Liver (tissue), 8 donors: ENCODE measurements at regions not wholly inside any gene's neighbourhood (a gene's known extent, or its start where the extent isn't known, plus 50 kb on each side); places are given as distances from the start of the nearest gene placed in this dataset.

Source experiments
- DNase-seq: peaks from one replicate; pipeline ENCODE4 v3.0.0-alpha.2; 2017; ENCODE audit warnings: low spot score
- H3K27ac ChIP-seq, 2 donors: one replicate each; pipeline ENCODE4 v1.7.0; 2013; ENCODE audit warnings: inconsistent platforms in 2 of 2, low read length in 2 of 2, control low read depth in 1 of 2, low read depth in 1 of 2, mild to moderate bottlenecking in 1 of 2
- H3K27me3 ChIP-seq, 4 donors: one replicate each; pipeline versions ENCODE4 v1.6.1 to v1.7.0; 2013; ENCODE audit warnings: low read length in 3 of 4, inconsistent platforms in 1 of 4, mild to moderate bottlenecking in 1 of 4, moderate library complexity in 1 of 4; ENCODE audit not compliant: control insufficient read depth in 4 of 4, insufficient read depth in 4 of 4
- H3K36me3 ChIP-seq, 4 donors: one replicate each; pipeline versions ENCODE4 v1.6.1 to v1.7.0; 2013; ENCODE audit warnings: low read length in 3 of 4, mild to moderate bottlenecking in 3 of 4, low read depth in 1 of 4, moderate library complexity in 1 of 4; ENCODE audit not compliant: control insufficient read depth in 4 of 4, insufficient read depth in 3 of 4
- H3K4me1 ChIP-seq, 4 donors: one replicate each; pipeline versions ENCODE4 v1.6.1 to v1.7.0; 2013; ENCODE audit warnings: low read length in 3 of 4, mild to moderate bottlenecking in 3 of 4, moderate library complexity in 1 of 4; ENCODE audit not compliant: control insufficient read depth in 4 of 4, insufficient read depth in 4 of 4
- H3K4me3 ChIP-seq, 3 donors: one replicate each; pipeline versions ENCODE4 v1.6.1 to v1.7.0; 2013; ENCODE audit warnings: low read length in 3 of 3, control low read depth in 1 of 3, low read depth in 1 of 3, mild to moderate bottlenecking in 1 of 3
- H3K9ac ChIP-seq, 2 donors: one replicate each; pipeline ENCODE4 v1.7.0; 2013; ENCODE audit warnings: low read length in 2 of 2, mild to moderate bottlenecking in 2 of 2, moderate library complexity in 2 of 2, control low read depth in 1 of 2, low read depth in 1 of 2
- H3K9me3 ChIP-seq, 4 donors: one replicate each; pipeline versions ENCODE4 v1.6.1 to v1.7.0; 2013; ENCODE audit warnings: low read length in 3 of 4; ENCODE audit not compliant: control insufficient read depth in 4 of 4
- ATF3 ChIP-seq: IDR thresholded peaks from 2 replicates; pipeline ENCODE4 v1.6.1; 2016; ENCODE audit warnings: antibody characterized with exemption
- CTCF ChIP-seq: fragments of 150-350 bp; IDR thresholded peaks from 2 replicates; pipeline ENCODE4 v1.5.1; 2017; ENCODE audit warnings: improper control_type of control experiment, low read depth, low read length; ENCODE audit not compliant: missing input control
- EGR1 ChIP-seq, 2 donors: IDR thresholded peaks; 2 replicates each; pipeline ENCODE4 v1.6.1; 2016 to 2018; ENCODE audit warnings: antibody characterized with exemption in 2 of 2, low read depth in 2 of 2
- FOXA1 ChIP-seq: IDR thresholded peaks from 2 replicates; pipeline ENCODE4 v1.6.1; 2016; ENCODE audit warnings: antibody characterized with exemption
- FOXA2 ChIP-seq: IDR thresholded peaks from 2 replicates; pipeline ENCODE4 v1.6.1; 2016; ENCODE audit warnings: antibody characterized with exemption
- HNF4A ChIP-seq, 2 donors: conservative IDR thresholded peaks; 2 replicates each; pipeline ENCODE4 v1.6.1; 2016; ENCODE audit warnings: antibody characterized with exemption in 2 of 2, mild to moderate bottlenecking in 2 of 2
- HNF4G ChIP-seq: IDR thresholded peaks from 2 replicates; pipeline ENCODE4 v1.6.1; 2016; ENCODE audit warnings: antibody characterized with exemption
- JUND ChIP-seq, 2 donors: IDR thresholded peaks; 2 replicates each; pipeline ENCODE4 v1.6.1; 2016; ENCODE audit warnings: antibody characterized with exemption in 2 of 2
- MAX ChIP-seq: IDR thresholded peaks from 2 replicates; pipeline ENCODE4 v1.6.1; 2016; ENCODE audit warnings: antibody characterized with exemption
- NR2F2 ChIP-seq: IDR thresholded peaks from 2 replicates; pipeline ENCODE4 v1.6.1; 2016; ENCODE audit warnings: antibody characterized with exemption
- RAD21 ChIP-seq, 2 donors: IDR thresholded peaks; 2 replicates each; pipeline ENCODE4 v1.6.1; 2016; ENCODE audit warnings: antibody characterized with exemption in 2 of 2, mild to moderate bottlenecking in 2 of 2
- REST ChIP-seq: IDR thresholded peaks from 2 replicates; pipeline ENCODE4 v1.6.1; 2016; ENCODE audit warnings: antibody characterized with exemption, mild to moderate bottlenecking
- RXRA ChIP-seq, 2 donors: IDR thresholded peaks; 2 replicates each; pipeline ENCODE4 v1.6.1; 2017 to 2018; ENCODE audit warnings: antibody characterized with exemption in 2 of 2, mild to moderate bottlenecking in 1 of 2
- SP1 ChIP-seq: IDR thresholded peaks from 2 replicates; pipeline ENCODE4 v1.6.1; 2018; ENCODE audit warnings: antibody characterized with exemption, mild to moderate bottlenecking
- TAF1 ChIP-seq: conservative IDR thresholded peaks from 2 replicates; pipeline ENCODE4 v1.6.1; 2016; ENCODE audit warnings: antibody characterized with exemption, mild to moderate bottlenecking
- YY1 ChIP-seq: IDR thresholded peaks from 2 replicates; pipeline ENCODE4 v1.6.1; 2016; ENCODE audit warnings: antibody characterized with exemption, mild to moderate bottlenecking
- ZBTB33 ChIP-seq: IDR thresholded peaks from 2 replicates; pipeline ENCODE4 v1.6.1; 2016; ENCODE audit warnings: antibody characterized with exemption
- WGBS: extraction: QIAGEN DNeasy Blood & Tissue Kit; methylation state at CpG from one replicate; pipeline ENCODE4 v1.1.7; 2013; 5-methylcytosine and 5-hydroxymethylcytosine counted together
- donor health status: healthy.
- donor health status: healthy.
- donor health status: healthy.
- donor health status: healthy.
- donor health status: healthy.

GRCh38 chr10:3660753-3661152 is 124.3 kb downstream of the KLF6 start:
- 83% methylated on average over 7 of the region's 7 CpGs for WGBS
- Histone ChIP-seq H3K27me3 (no peaks in the 10 kb centered on the region), H3K4me1 (no peaks in the 10 kb centered on the region), H3K4me3 (no peak overlapping the region), H3K9ac (no peak overlapping the region), H3K27ac (no peak overlapping the region), H3K9me3 (no peaks in the 10 kb centered on the region), H3K36me3 (no peaks in the 10 kb centered on the region)
- no peak for DNase-seq
- TF ChIP-seq NR2F2 = no peak
- TF ChIP-seq YY1 = no peak
- TF ChIP-seq SP1 = no peak
- TF ChIP-seq RAD21 (IDR thresholded peaks at IDR 0.05) = no peak
- no peak for TF ChIP-seq JUND (IDR thresholded peaks at IDR 0.05)
- TF ChIP-seq FOXA1 = no peak
- no peak for TF ChIP-seq ZBTB33
- TF ChIP-seq HNF4A (conservative IDR thresholded peaks at IDR 0.05) = no peak
- no peak for TF ChIP-seq HNF4G
- no peak for TF ChIP-seq RXRA (IDR thresholded peaks at IDR 0.05)
- no peak for TF ChIP-seq TAF1
- TF ChIP-seq REST = no peak
- TF ChIP-seq MAX = no peak
- no peak for TF ChIP-seq ATF3

GRCh38 chr10:3659203-3659917 is 125.6 kb downstream of the KLF6 start:
- Histone ChIP-seq H3K27me3 (peaks cover 0 to 2% (median 0%) of the 10 kb centered on the region in 4 donors), H3K4me3 (no peak overlapping the region), H3K4me1 (no peaks in the 10 kb centered on the region), H3K36me3 (no peaks in the 10 kb centered on the region), H3K9me3 (no peaks in the 10 kb centered on the region), H3K9ac (no peak overlapping the region), H3K27ac (no peak overlapping the region)
- DNase-seq = no peak
- WGBS = 82% methylated on average over 13 of the region's 13 CpGs
- TF ChIP-seq EGR1 (IDR thresholded peaks at IDR 0.05; ENCODE audit: low read depth in 2 of 2) = no peak
- TF ChIP-seq SP1 = no peak
- TF ChIP-seq TAF1 = no peak
- no peak for TF ChIP-seq YY1
- TF ChIP-seq JUND (IDR thresholded peaks at IDR 0.05) = no peak
- TF ChIP-seq RAD21 (IDR thresholded peaks at IDR 0.05) = no peak
- no peak for TF ChIP-seq MAX
- TF ChIP-seq HNF4A (conservative IDR thresholded peaks at IDR 0.05) = no peak
- TF ChIP-seq CTCF = no peak
- no peak for TF ChIP-seq FOXA2
- TF ChIP-seq ATF3 = no peak
- no peak for TF ChIP-seq HNF4G
- TF ChIP-seq REST = no peak
